ENCODE measurements at regions not wholly inside any gene's neighbourhood (a gene's known extent, or its start where the extent isn't known, plus 50 kb on each side); places are given as distances from the start of the nearest gene placed in this dataset.
"Not testable (repeated sequence)": the region's sequence is repeated elsewhere in the genome, so short reads cannot be mapped to it uniquely, and the experiment has no call there.

DNA sequence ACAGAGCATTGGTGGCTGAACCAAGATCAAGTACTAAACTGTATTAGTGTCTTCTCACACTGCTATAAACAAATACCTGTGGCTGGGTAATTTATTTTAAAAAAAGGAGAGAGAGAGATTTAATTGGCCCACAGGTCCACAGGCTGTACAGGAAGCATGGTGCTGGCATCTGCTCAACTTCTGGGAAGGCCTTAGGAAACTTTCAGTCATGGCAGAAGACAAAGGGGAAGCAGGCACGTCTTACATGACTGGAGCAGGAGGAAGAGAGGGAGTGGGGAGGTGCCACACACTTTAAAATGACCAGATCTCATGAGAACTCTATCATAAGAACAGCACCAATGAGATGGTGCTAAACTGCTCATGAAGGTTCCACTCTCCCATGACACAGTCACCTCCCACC, 95.2 kb upstream of the JCAD start:
- H3K27ac ChIP-seq: no peak overlapping the region
- TF ChIP-seq, protein P1, sequence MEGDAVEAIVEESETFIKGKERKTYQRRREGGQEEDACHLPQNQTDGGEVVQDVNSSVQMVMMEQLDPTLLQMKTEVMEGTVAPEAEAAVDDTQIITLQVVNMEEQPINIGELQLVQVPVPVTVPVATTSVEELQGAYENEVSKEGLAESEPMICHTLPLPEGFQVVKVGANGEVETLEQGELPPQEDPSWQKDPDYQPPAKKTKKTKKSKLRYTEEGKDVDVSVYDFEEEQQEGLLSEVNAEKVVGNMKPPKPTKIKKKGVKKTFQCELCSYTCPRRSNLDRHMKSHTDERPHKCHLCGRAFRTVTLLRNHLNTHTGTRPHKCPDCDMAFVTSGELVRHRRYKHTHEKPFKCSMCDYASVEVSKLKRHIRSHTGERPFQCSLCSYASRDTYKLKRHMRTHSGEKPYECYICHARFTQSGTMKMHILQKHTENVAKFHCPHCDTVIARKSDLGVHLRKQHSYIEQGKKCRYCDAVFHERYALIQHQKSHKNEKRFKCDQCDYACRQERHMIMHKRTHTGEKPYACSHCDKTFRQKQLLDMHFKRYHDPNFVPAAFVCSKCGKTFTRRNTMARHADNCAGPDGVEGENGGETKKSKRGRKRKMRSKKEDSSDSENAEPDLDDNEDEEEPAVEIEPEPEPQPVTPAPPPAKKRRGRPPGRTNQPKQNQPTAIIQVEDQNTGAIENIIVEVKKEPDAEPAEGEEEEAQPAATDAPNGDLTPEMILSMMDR (conservative IDR thresholded peaks at IDR 0.05): no peak

DNA sequence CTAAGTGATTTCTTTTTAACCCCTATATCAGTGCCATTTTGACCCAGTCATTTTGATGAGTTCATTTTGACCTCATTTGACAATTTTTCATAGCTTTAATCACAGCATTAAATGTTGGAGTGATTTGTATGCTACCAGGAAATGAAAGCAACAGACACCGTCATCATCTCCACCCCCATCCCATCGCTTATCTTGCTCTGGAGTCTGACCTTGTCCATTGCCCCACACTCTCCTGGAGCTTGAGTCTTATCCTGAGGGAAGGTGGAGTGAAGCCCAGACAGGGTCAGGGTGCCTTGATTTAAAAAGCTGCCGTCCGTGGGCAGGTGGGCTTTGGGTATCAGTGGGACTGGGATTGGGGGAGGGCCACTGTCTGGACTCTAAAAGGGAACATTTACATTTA, 94.7 kb upstream of the JCAD start:
- H3K27ac ChIP-seq: no peak overlapping the region
- TF ChIP-seq, protein P1 (conservative IDR thresholded peaks at IDR 0.05): no peak

DNA sequence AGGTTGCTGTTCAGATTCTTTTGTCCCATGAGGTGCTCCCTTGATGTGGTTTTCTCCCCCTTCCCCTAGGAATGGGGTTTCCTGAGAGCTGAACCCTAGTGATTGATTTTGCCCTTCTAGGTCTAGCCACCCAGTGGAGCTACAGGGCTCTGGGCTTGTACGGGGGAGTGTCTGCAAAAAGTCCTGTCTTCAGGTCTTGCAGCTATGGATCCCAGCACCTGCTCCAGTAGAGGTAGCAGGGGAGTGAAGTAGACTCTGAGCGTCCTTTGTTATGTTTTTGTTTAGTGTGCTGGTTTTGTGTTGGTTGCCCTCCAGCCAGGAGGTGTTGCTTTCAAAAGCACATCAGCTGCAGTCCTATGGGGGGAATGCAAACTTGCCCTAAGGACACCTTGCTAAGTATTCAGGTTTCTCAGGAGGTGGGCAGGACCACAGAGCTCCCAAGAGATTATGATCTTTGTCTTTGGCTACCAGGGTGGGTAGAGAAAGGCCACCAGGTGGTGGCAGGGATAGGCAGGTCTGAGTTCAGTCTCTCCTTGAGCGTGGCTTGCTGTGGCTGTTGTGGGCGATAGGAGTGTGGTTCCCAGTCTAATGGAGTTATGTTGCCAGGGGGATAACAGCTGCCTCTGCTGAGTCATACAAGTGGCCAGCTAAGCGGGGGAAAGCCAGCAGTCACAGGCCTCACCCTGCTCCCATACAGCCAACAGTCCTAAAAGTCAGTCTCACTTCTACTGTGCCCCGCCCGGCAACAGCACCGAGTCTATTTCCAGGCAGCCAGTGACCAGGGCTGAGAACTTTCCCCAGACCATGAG, 92.4 kb upstream of the JCAD start:
- H3K27ac ChIP-seq: no peak overlapping the region
- TF ChIP-seq, protein P1 (conservative IDR thresholded peaks at IDR 0.05): no peak

DNA sequence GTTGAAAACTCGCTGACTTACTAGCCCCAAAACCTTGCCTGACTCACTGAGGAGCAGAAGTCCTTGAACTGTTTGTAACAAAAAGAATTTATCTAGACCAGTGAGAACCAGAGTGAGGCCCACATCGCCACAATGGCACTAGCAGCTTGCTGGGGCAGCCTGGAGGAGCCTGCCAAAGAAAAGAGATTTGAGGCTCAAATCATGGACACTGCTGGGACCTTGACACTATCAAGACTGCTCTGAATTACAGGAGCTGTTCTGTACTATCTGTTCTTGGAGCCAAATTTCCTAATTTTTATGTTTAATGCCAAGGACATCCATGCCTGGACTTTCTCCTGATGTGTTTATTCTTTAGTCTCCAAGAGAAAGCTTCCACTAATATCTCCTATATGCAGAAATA, 82.0 kb upstream of the JCAD start:
- TF ChIP-seq, protein P1 (conservative IDR thresholded peaks at IDR 0.05): no peak
- no peak overlapping the region for H3K27ac ChIP-seq

DNA sequence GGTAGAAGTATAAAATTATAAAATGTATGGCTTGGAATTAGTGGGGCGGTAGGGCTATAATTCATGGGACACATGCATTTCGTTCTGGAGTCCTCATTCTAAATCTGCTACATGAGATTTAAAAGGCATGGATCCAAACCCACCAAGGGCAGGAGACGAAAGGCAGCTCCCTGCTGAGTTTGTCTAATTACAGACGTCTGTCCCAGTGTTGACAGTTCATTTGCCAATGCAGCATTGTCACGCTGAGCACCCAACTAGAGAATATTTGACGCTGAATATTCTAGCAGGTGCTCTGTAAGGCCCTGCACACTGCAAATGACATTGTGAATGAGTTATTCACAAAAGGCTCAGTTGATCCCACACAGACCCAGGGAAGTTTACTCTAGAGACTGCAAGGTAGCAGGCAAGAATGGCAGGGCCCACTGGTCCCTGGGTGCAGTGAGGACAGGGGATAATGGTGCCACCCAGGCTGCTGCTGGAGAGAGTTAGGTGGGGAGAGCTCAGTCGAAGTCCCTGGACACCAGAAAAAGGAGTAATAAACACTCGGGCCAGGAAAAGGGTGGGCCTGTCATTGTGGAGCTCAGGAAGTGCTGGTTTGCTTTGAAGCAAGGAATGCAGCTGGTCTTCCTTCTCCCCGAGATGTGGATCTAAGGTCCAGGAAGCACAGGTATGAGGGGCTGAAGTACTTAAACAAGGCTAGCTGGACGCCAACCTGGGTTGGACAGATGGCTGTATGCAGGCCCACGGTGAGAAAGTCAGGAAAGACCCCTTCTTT, 75.0 kb upstream of the JCAD start:
- no peak overlapping the region for H3K27ac ChIP-seq
- TF ChIP-seq, protein P1 (conservative IDR thresholded peaks at IDR 0.05): no peak

DNA sequence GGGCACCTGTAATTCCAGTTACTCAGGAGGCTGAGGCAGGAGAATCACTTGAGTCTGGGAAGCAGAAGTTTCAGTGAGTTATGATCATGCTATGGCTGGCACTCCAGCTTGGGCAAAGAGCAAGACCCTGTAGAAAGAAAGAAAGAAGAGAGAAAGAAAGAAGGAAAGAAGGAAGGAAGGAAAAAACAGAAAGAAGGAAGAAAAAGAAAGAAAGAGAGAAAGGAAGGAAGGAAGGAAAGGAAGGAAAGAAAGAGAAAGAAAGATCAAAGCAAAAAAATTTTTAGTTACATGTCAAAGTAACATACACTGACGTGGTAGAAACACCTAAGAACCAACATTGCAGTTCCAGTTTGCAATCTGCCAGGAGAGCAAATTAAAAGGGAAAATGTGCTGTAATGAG, 73.8 kb upstream of the JCAD start:
- H3K27ac ChIP-seq: no peak overlapping the region
- TF ChIP-seq, protein P1 (conservative IDR thresholded peaks at IDR 0.05): no peak

DNA sequence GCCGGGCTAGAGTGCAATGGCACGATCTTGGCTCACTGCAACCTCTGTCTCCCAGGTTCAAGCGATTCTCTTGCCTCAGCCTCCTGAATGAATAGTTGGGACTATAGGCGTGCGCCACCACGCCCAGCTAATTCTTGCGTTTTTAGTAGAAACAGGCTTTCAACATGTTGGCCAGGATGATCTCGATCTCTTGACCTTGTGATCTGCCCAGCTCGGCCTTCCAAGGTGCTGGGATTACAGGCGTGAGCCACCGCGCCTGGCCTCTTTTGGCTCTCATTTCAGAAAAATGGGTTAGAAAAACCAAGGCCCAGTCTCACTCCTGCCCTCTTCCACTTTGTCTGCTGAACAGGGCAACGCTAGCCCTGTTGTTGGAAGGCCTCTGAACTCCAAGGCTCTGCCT, 72.0 kb upstream of the JCAD start:
- H3K27ac ChIP-seq: not testable (repeated sequence)

DNA sequence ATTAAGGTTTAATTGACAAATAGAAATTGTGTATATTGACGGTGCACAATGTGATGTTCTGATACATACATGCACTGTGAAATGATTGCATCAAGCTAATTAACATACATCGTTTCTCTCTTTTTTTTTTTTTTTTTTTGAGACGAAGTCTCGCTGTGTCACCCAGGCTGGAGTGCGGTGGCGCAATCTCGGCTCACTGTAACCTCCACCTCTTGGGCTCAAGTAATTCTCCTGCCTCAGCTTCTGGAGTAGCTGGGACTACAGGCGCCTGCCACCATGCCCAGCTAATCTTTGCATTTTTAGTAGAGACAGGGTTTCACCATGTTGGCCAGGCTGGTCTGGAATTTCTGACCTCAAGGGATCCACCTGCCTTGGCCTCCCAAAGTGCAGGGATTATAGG, 69.9 kb upstream of the JCAD start:
- not testable (repeated sequence) for H3K27ac ChIP-seq

Data from VCaP (cell line).